SH-SY5Y (cell line): ENCODE measurements at regions not wholly inside any gene's neighbourhood (a gene's known extent, or its start where the extent isn't known, plus 50 kb on each side); places are given as distances from the start of the nearest gene placed in this dataset.

ENCODE experiments used
- GATA2 ChIP-seq: IDR thresholded peaks from 2 replicates; pipeline ENCODE4 v1.6.1; 2011; ENCODE audit warnings: mild to moderate bottlenecking, low read depth, low read length
- GATA3 ChIP-seq: IDR thresholded peaks from 2 replicates; pipeline ENCODE4 v1.6.1; 2011; ENCODE audit warnings: low read depth, mild to moderate bottlenecking, low read length, moderate library complexity

GRCh38 chr7:125253452-125254190 is 324.0 kb upstream of the POT1 start:
- TF ChIP-seq GATA2 (no peak), GATA3 (no peak)
